ENCODE measurements at regions not wholly inside any gene's neighbourhood (a gene's known extent, or its start where the extent isn't known, plus 50 kb on each side); places are given as distances from the start of the nearest gene placed in this dataset.

DNA sequence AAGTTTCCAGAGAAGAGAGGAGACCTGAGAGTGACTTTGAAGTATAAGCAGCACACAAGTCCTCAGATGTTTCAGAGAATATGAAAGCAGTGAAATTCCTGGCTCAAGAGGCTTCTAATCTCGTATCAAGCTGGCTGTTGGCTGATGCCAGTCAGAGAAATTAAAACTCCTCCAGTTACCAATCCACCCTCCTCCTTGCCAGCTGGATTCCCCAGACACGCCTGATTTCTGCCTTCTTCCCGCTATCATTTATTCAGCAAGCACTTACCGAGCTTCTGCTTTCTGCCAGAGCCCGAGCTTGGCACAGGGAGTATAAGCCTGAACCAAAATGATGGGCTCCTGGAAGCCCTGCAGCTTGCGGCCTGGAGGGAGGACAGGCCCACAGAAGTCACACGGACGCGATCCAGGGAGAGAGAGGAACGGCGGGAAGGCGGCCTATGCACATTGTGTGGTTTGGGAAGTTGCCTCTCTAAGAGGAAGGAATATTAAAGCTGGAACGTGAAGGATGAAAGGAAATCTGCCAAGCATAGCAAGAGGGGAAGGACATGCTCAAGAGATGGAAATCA, 102.4 kb upstream of the TBL1X start:
- TF ChIP-seq, protein P1, sequence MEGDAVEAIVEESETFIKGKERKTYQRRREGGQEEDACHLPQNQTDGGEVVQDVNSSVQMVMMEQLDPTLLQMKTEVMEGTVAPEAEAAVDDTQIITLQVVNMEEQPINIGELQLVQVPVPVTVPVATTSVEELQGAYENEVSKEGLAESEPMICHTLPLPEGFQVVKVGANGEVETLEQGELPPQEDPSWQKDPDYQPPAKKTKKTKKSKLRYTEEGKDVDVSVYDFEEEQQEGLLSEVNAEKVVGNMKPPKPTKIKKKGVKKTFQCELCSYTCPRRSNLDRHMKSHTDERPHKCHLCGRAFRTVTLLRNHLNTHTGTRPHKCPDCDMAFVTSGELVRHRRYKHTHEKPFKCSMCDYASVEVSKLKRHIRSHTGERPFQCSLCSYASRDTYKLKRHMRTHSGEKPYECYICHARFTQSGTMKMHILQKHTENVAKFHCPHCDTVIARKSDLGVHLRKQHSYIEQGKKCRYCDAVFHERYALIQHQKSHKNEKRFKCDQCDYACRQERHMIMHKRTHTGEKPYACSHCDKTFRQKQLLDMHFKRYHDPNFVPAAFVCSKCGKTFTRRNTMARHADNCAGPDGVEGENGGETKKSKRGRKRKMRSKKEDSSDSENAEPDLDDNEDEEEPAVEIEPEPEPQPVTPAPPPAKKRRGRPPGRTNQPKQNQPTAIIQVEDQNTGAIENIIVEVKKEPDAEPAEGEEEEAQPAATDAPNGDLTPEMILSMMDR (conservative IDR thresholded peaks at IDR 0.05 in 1 of 2, IDR thresholded peaks at IDR 0.05 in 1 of 2; ENCODE audit: extremely low read depth in 1 of 2, insufficient read depth in 1 of 2, low read depth in 1 of 2, low read length in 2 of 2): no peak
- no peak for TF ChIP-seq EZH2 (IDR thresholded peaks at IDR 0.05; ENCODE audit: borderline replicate concordance, low read length)

Data from mammary epithelial cell (primary cell).